ENCODE measurements at regions not wholly inside any gene's neighbourhood (a gene's known extent, or its start where the extent isn't known, plus 50 kb on each side); places are given as distances from the start of the nearest gene placed in this dataset.

DNA sequence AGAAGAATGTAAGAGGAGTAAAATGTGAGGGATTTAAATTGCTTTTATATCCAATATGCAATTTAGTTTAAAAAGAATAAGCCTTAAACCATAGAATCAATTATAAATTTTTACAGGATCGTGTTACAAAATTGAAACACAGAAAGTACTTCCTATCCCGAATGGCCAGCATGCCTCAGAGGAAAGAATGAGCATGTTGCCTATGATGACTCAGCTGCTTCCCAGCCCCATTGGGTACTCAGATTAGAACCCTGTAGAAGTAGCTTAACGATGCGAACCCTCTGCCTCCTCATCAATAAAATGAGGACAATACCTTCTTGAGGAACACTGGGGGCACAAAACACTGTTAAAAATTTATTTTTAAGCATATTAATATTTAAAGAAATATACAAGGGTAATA lies 113.4 kb upstream of the CDK1 start:
- no peak for DNase-seq

DNA sequence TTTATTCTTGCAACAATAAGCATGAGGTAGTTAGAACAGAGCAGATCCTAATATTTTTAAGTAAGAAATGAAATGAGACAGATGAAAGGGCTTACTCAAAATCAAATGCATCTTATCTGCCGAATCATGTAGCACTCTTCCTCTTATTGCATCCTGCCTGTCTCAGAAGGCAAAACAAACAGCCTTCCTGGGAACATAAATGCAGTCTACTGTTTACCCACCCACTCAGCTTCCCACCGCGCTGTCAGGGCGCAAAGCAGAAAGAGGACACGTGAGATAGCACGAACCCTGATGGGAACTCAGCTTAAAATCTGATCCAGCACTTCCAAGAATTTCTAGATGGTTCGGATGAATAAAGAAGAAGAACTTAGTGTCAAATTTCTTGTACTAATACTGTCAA lies 114.4 kb upstream of the CDK1 start:
- DNase-seq: no peak

DNA sequence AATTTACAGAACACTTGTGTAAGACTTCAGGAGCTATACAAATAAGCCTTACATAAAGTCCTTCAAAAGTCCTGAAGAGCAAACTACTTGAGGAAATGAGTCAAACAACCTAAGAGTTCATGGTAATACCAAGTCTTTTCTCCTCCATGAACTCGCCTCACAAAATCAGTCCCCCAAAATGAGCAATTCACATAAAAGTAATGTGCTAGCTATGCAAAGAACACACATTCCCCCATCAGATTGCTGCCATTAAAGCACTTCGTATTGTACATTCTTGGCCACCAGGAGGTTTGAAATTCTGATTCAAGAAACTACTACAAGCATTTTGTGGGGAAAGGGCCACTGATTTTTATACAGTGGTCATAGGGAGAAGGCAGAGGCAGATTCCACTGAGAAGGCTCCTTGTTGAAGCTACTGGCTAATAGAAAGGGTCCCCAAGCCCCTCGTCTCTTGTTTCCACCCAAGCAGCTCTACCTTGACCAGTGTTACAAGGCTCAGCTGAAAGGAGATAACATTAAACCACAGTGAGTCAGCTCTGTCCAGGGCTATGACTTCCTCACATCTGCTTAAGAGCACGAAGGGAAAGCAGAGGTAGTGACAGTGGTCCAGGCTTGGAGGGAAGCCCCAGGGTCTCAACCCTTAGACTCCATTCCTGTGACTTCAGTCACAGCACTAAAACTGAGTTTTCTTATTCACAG lies 115.2 kb upstream of the CDK1 start:
- no peak for DNase-seq

DNA sequence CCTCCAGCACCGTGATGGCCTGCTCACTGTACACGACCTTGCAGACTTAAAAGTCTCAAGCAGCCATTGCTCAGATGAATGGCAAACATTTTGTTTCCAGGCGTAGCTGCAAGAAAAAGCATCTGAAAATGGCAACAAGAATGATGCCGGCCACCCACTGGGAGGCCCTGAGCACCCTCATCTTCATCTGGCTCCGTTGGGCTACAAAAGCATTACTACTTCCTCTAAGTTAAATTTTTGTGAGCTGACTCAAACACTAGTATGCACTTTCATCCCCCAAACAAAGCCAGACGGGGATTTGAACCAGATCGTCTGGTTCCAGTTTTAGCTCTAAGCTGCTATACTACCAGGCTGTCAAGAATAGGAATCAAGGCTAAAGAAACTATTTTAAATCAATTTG lies 116.6 kb upstream of the CDK1 start:
- no peak for DNase-seq

DNA sequence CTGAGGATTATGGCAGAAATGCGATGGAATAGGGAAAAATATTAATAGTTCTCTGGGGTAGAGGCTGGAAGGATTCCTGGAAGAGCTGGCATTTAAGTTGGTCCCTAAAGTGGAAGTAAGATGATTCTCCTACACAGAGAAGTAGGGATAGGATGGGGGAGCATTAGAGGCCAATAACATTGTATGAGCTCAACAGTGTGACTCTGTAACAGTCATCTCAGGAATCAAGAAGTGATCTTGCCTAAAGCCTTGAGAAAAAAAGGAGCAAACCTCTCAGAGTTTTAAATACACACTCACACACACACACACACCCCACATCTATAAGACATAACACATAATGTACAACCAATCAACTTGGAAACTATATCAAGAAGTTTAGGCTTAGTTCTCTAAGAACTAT lies 117.7 kb upstream of the CDK1 start:
- DNase-seq: no peak

DNA sequence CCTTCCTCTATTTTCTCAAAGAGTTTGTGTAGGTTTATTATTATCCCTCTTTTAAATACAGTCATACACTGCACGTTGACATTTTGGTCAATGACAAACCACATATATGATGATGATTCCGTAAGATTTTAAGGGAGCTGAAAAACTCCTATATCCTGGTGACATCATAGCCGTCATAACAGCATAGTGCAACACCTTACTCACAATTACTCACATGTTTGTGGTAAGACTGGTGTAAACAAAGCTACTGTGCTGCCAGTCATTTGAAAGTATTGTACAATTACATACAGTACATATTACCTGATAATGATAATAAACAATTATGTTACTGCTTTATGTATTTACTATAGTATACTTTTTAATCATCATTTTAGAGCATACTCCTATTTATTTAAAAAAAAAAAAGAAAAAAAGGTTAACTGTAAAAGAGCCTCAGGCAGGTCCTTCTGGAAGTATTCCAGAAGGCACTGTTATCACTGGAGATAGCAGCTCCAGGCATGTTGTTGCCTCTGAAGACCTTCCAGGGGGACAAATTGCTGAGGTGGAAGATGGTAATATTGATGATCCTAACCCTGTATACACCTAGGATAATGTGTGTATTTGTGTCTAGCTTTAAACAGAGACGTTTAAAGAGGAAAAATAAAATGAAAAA lies 123.3 kb upstream of the CDK1 start:
- DNase-seq: no peak

DNA sequence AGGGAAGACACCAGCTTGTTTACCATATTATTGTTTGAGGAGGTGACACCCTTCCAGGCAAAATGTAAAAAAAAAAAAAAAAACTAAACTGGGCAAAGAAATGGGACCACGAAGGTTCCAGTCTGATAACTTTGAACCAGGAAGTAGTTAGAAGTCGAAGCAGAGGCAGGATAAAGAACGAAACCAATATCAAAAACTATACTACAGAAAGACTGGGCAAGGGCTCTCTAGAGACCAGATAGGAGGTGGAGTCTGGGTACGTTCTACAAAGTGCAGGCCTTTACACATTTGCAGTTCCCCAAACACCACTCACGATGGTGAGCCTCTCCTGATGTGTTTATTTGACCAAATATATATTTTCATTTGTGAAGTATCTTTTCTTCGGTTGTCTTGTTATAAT lies 125.7 kb upstream of the CDK1 start:
- no peak for DNase-seq

DNA sequence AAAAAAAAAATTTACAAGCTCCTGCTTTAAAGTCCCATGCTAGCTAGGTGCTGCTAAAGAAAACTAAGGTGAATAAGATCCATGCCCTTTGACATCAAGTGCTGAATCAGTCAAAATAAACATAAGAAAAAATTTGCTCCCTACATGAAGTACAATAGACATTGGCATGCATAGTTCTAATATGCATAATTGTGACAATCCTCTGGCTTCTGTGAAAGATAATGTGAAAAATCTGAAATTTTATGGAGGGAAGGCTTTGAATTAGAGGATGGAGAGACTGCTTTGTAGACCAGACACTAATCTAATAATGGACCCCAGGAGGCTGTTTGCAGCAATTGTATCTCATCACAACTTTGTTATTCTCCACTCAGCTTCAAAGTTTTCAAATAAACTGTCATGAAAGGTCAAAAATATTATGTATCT lies 127.9 kb upstream of the CDK1 start:
- DNase-seq: no peak

DNA sequence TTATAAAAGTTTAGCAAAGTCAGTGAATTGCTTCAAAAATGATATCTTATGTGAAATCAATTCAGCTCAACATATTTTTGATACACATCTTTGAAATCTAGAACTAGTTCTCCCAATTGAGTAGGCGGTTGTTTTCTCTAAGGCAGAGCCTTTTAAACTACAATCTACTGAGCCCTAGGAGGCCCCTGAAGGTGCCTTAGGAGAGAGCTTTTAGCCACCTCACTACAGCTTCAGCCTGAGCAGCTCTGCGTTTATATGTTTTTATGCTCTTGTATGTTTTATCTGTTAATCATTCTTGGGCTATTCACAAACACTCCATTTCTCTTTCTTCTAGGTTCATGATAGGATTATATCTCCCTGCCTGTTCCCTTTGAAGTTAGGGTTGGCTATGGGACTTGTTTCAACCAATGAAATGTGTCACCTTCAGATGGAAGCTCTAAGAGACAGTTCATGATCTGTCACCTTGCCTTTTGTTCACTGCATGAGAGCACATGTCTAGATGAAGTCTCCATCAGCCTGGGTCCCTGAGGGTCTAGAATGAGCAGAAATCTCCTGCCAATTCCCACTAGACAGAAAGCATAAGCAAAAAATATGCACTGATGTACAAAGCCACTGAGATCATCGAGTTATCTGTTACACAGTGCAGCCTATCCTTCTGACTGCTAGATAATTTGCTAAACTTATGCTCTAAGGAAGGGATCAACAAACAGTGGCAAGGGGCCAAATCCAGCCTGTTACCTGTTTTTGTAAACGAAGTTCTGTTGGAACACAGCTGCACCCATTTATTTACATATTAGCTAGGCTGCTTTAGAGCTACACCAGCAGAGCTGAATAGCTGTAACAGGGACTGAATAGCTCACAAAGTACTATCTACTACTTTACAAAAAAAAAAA lies 128.5 kb upstream of the CDK1 start:
- no peak for DNase-seq

DNA sequence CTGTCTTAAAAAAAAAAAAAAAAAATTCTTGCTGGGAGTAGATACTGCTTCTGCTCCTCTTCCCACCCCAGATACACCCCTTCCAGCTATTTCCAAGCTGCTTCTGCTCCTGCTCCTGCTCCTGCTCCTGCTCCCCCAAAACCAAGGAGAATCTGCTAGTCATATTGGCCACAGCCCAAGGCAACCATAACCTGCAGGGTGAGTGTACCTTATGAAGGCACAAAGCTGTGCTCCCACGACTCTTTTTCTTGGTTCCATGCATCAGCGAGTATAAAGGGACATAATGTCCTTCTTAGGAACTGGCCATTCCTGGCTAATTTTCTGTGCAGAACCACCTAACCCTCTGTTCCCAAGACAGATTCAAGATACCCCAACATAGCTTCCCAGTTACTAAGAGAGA lies 129.5 kb upstream of the CDK1 start:
- no peak for DNase-seq

DNA sequence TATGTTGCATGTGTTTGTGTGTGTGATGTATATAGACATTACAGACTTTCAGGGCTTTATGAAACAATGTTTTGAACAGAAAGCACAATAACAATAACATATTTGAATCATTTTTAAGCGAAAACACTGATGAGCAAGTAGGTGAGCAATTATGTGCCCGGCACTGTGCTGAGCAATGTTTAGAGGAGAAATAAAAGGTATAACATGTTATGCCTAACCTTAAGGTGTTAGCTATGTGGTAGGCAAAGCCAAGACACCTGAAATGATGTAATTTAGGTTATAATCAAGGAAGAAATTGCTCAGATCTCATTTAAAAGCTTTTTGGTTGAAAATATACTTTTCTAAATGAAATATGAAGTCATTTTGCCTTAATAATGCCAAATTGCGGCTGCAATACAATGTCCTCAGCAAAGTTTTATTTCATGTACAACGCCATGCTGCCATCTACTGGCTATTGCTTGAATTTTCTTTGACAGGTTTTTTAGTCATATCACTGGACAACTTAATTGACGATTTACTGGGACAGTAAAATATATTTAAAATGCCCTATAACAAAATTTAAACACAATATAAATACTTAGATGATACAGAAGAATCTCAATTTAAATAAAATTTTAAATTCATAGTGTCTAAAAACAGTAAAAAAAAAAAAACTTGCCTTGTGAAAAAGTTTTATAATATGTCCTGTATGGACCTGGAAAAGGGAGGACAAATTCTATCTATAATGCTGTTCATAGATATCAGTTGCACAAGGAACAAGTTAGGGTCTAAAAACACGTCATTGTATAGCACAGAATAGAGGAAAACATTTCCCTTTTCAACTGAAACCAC lies 131.1 kb upstream of the CDK1 start:
- DNase-seq: no peak

DNA sequence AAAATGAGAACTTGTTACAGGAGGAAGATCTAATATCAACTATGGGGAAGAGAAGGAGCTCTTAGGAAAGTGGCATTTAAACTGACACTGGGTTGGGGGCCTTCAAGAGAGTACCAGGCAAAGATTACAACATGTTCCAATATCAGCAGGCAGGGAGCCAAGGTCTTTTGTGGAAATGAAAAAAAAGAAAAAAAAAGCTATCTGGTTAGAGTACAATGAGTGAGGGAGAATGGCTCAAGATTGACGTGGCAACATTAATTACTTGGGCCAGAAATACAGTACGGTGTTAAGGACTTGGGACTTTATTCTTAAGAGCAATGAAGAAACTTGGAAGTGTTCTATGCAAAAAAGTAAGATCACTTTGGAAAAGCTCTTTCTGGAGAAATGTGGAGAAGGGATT lies 132.3 kb upstream of the CDK1 start:
- DNase-seq: no peak

DNA sequence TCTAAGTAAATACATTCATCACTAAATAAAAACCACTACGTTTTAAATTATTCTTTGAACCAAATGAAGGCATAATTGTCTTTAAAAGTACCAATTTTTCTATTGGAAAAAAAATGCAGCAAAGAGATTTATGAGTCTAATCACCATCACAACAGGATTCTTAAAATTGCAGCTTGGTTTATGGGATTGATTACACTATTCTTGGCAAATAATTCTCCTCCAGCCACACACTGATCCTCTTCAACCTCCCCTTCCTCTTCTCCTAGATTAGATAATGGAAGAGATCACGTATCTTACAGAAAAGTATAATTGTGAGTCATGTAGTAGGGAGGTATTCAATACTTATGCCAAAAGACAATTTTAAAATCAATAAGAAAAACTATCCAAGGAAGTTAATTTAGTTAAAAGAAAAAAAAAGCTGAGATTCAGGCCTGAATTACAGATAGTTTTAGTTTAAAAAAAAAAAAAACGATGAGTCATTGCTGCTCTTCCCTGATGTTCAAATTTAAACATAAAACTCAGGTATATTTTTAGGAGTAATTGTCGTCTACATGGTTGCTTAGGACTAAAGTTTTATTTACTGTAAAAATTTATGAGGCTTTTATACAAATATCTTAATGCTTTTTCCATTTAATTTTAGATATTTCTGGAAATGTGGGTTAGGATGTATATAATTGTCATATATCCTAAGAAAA lies 133.7 kb upstream of the CDK1 start:
- DNase-seq: no peak

DNA sequence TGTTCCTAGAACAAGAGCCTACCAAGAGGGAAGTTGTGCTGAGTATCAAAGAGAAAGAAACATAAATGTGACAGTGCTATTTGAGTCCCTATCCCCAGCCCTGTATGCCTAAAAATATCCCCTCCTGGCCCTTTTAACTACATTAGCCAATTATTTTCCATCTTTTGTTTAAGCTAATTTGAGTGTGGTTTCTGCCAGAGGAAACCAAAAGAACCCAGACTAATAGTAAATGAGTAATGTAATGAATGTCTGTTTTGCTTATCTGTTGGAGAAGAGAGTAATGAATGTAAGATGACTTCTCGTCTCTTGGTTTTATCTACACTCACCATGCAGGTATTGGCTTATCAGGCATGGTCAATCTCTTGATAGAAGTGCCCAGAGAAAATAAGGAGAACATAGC lies 134.4 kb upstream of the CDK1 start:
- no peak for DNase-seq

DNA sequence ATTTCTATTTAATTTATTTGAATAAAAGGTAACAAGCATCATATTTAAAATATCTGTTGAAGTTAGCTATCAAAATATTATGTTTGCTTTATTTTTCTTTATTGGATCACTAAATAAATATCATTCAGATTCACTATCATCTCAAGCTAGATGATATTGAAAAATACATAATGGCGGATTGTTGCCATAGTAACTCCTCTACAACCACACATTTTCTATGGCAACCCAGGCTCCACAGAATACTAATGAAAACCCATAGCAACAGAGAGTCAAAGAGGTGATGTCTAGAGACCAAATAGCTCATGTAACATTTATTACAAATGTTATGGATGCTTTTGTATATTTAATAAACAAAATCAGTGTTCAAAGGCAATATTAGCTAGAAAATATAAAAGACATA lies 148.9 kb upstream of the CDK1 start:
- no peak for DNase-seq

DNA sequence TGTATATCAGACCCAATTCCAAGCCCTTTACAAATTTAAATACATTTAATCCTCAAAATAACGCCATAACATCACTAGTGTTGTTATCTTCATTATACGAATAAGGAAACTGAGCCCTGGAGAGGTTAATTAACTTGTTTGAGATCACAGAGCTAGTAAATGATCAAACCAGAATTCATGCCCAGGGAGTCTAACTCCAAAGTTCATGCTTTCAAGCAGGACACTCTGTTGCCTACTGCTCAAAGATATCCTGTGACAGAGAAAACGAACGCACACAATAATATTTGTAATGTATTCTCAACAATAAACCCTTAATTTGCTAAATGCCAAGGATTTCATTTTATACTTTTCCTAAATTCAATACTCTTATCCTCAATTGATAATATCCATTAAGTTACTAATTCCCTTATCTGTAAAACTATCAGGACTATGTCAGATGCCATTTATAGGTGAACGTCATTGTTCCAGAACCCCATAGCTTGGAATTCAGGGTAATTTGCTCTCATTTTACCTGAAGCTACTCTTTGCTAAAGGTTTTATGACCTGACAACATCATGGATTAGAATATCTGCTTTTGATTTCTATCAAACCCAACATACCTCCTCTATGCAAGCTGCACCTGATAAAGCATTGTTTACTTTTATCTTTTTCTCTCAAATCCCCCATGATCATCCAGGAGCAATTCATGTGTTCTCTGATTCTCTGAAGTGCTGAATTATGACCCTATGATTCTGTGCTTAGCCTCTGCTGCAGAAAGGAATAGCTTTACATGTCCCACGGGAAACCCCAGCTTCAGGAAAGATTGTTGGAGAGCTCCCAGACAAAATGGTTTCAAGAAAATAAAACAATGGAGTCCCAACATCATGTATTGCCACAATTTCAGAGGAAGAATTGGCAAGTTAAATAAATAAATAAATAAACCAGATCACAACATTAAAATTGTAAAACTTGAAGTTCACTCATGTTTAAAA lies 150.2 kb upstream of the CDK1 start:
- DNase-seq: no peak

DNA sequence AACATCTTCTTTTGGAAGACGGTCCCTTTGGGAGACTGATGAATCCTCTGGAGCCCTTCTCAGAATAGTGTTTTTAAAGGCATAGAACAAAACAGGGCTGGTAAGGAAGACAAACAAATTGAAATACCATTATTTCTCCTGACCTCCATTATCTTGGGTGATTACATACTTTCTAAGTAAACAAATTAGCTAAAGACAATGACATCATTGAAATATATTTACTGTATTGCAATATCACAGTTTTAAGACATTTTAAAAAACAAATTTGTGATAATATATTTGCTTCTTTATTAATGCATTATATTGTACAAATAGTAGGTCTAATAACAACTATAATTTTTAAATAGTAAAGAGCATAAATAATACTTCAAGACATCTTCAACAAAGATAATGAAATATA lies 152.2 kb upstream of the CDK1 start:
- no peak for DNase-seq

DNA sequence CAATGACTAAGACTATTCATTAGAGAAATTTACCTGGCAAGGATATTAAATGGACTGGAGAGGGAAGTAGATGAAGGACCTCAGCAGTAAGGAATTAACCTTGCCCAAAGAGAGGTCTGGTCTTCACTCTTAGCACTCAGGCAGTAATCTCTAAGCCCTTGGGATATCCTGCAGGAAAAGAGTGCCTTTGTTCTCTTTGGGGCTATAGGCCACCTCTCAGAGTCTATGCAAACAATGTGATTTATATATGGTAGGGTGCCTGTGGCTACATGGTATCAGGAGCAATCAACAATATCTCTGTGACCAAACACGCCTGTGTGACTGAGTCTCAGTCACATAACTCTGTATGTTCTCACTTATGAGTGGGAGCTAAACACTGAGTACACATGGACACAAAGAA lies 154.7 kb upstream of the CDK1 start:
- DNase-seq: no peak

DNA sequence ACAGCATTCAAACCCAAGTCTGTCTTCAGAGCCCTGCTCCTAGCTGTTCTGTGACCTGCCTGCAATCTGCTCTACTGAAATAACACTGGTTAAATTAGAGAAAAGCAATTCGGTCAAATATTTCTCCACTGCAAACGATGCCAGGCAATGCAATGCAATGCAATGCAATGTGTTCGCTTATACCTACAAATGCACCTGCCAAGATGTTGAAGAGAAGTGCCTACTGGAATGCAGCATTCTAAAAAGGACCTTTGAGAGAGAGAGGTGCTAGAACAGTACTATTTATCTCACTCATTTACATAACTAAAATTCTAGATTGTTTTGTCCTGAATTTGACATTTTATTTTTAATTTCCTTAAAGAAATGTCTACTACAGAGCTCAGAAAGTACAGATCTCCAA lies 157.3 kb upstream of the CDK1 start:
- no peak for DNase-seq

DNA sequence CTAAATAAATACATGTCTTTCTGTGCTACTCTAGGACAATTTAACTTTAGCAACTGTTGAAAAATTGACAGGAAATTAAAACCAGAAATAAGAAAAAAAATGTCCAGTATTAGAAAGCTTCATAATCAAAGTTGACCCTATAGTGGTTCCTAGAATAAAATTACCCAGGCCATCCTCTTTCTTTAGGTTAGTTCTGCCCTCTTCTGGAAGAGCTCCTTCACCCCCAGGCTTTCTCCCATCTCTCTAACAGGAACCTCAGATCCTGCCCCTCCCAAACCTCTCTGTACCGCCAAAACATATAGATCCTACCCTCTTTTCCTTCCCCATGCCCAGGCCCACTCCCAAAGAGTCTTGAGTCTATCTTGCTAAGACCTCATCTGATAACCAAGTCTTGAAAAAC lies 159.4 kb upstream of the CDK1 start:
- no peak for DNase-seq

DNA sequence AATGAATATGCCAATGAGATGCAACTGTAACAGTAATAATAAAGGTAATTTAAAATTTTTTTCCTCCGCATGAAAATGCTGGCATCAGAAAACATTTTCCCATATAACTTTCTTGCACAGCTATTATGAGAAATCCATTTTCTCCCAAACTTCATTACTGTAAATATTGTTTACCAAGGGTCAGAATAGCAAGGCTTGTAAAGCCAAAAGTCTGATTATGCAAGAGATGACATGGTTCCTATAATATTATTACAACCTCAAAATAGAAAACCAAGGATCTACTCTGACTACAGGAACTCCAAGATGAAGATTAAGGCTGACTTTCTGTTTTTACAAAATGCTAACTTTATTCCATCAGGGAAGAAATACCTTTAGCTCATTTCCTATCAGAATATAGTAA lies 162.7 kb upstream of the CDK1 start:
- no peak for DNase-seq

All from occipital lobe (tissue), 1 donor.